Stomach (tissue), 8 donors: ENCODE measurements at regions not wholly inside any gene's neighbourhood (a gene's known extent, or its start where the extent isn't known, plus 50 kb on each side); places are given as distances from the start of the nearest gene placed in this dataset.

ENCODE experiments used
- DNase-seq, 2 donors: peaks; one replicate each; pipeline versions ENCODE4 v3.0.0 to v3.0.0-alpha.2; 2013 to 2019
- H3K27ac ChIP-seq, 5 donors: fragments of 200-600 bp in 4 of 5; sonication (generic) in 4 of 5; one replicate each; pipeline ENCODE4 v1.5.1; 2013 to 2019; ENCODE audit warnings: mild to moderate bottlenecking in 1 of 5, moderate library complexity in 1 of 5
- H3K27me3 ChIP-seq, 3 donors: fragments of 200-600 bp; sonication (generic); one replicate each; pipeline ENCODE4 v1.5.1; 2017 to 2019; ENCODE audit warnings: mixed run types in 1 of 3
- H3K36me3 ChIP-seq, 4 donors: fragments of 200-600 bp; sonication (generic); 1 replicate in 3 of 4; 2 replicates in 1 of 4; pipeline ENCODE4 v1.5.1; 2016 to 2019
- H3K4me1 ChIP-seq, 4 donors: fragments of 200-600 bp; sonication (generic); one replicate each; pipeline ENCODE4 v1.5.1; 2016 to 2019
- H3K4me3 ChIP-seq, 4 donors: fragments of 200-600 bp; sonication (generic) in 3 of 4; one replicate each; pipeline ENCODE4 v1.5.1; 2016 to 2019; ENCODE audit warnings: mild to moderate bottlenecking in 1 of 4
- H3K9me3 ChIP-seq, 4 donors: fragments of 200-600 bp; sonication (generic); one replicate each; pipeline ENCODE4 v1.5.1; 2016 to 2019
- CTCF ChIP-seq, 7 experiments: fragments of 450-650 bp in 4 of 7; fragments of 200-600 bp in 3 of 7; sonication (generic) in 3 of 7; IDR thresholded peaks; one replicate each; pipeline ENCODE4 v1.5.1; 2016 to 2019; ENCODE audit warnings: antibody characterized with exemption in 7 of 7, control low read depth in 2 of 7, mild to moderate bottlenecking in 1 of 7
- EP300 ChIP-seq: sonication (generic); formaldehyde crosslinking; IDR thresholded peaks from one replicate; pipeline ENCODE4 v1.6.1; 2017; ENCODE audit warnings: antibody characterized with exemption
- POLR2A ChIP-seq, 4 donors: fragments of 450-650 bp; IDR thresholded peaks; one replicate each; pipeline ENCODE4 v1.6.1; 2016; ENCODE audit warnings: antibody characterized with exemption in 4 of 4, control low read depth in 2 of 4, mild to moderate bottlenecking in 1 of 4, moderate library complexity in 1 of 4
- POLR2AphosphoS5 ChIP-seq, 3 donors: sonication (generic); formaldehyde crosslinking; IDR thresholded peaks; one replicate each; pipeline ENCODE4 v1.6.1; 2016; ENCODE audit warnings: antibody characterized with exemption in 3 of 3
- WGBS, 5 donors: extraction: QIAGEN DNeasy Blood & Tissue Kit in 3 of 5; methylation state at CpG; one replicate each; pipeline versions ENCODE4 v1.1.5 to v1.1.7; 2013 to 2018; 5-methylcytosine and 5-hydroxymethylcytosine counted together
- intact Hi-C: fragments of 100-400 bp; cut with DNase I; formaldehyde crosslinking; loops from one replicate; pipeline ENCODE4 v1.15.1; 2023; ENCODE audit warnings: low total_unique reads
- donor health status: healthy with polysubstance abuse.
- donor health status: Bipolar disorder and iron deficiency.
- donor health status: healthy.

DNA sequence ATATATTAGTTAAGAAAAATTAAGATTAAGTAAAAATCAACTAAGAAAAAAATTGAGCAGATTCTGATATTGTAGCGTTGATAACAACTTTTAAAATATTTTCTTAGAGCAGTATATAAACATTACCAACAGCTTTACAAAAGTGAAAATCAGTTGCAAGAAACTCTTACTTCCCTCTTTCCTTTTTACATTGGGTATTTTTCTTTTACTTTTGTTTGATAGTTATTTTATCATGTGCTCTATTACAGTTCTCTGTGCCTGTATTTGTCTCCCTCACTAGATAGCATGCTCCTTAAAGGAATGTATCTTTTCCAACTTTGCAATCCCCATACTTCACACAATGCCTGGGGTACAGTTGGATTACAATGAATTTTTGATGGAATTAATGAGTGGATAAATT, 87.5 kb upstream of the P3H2 start:
- 52 to 86% (median 66%) methylated on average over 1 of the region's 1 CpG for WGBS, 5 donors
- no peaks in the 10 kb centered on the region for H3K27me3 ChIP-seq
- no peak overlapping the region for H3K4me3 ChIP-seq
- no peaks in the 10 kb centered on the region for H3K9me3 ChIP-seq
- no peak for TF ChIP-seq CTCF (IDR thresholded peaks at IDR 0.05)
- TF ChIP-seq POLR2AphosphoS5 (IDR thresholded peaks at IDR 0.05) = no peak
- no peak for TF ChIP-seq EP300
- TF ChIP-seq POLR2A (IDR thresholded peaks at IDR 0.05) = no peak
- intact Hi-C loops = loop anchor here (5.0 kb wide), 1 partner anchor 241 kb away; no protein-coding TSS in a partner anchor
- H3K27ac ChIP-seq = no peak overlapping the region
- H3K36me3 ChIP-seq = no peaks in the 10 kb centered on the region
- no peak for DNase-seq
- no peaks in the 10 kb centered on the region for H3K4me1 ChIP-seq

DNA sequence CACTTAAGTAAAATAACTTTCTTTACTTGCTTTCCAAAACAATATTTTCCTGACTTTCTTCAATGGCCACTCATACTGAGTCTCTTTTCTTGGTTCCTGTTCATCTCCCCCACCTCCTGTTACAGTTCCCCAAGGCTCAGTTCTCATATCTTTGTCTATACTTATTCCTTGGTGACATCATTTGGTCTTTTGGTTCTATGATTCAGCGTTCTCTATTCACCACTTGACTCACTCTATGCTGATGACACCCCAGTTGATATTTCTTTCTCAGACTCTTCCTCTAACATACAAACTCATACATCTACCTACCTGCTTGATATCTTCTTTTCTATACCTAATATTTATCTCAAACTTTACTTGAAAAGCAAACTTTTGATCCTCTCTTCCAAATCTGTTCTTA, 85.0 kb upstream of the P3H2 start:
- no peaks in the 10 kb centered on the region for H3K36me3 ChIP-seq
- WGBS, 5 donors = 66 to 85% (median 79%) methylated on average over 1 of the region's 1 CpG
- H3K27me3 ChIP-seq = no peaks in the 10 kb centered on the region
- H3K4me1 ChIP-seq = peaks cover 0 to 10% (median 4%) of the 10 kb centered on the region in 4 donors
- no peaks in the 10 kb centered on the region for H3K9me3 ChIP-seq
- no peak overlapping the region for H3K4me3 ChIP-seq
- TF ChIP-seq POLR2A (IDR thresholded peaks at IDR 0.05) (no peak), CTCF (IDR thresholded peaks at IDR 0.05) (no peak), EP300 (no peak), POLR2AphosphoS5 (IDR thresholded peaks at IDR 0.05) (no peak)
- intact Hi-C loops = loop anchor here (5.0 kb wide), 1 partner anchor 238 kb away; no protein-coding TSS in a partner anchor
- no peak for DNase-seq
- no peak overlapping the region for H3K27ac ChIP-seq

DNA sequence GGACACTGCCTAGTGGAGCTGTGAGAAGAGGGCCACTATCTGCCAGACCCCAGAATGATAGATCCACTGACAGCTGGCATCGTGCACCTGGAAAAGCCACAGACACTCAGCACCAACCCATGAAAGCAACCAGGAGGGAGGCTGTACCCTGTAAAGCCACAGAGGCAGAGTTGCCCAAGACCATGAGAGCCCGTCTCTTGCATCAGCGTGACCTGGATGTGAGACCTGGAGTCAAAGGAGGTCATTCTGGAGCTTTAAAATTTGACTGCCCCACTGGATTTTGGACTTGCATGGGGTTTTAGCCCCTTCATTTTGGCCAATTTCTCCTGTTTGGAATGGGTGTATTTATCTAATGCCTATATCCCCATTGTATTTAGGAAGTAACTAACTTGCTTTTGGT, 83.5 kb upstream of the P3H2 start:
- WGBS, 5 donors = 89 to 98% (median 95%) methylated on average over 3 of the region's 3 CpGs
- H3K4me3 ChIP-seq = no peak overlapping the region
- no peak for DNase-seq
- no peak for TF ChIP-seq POLR2AphosphoS5 (IDR thresholded peaks at IDR 0.05)
- TF ChIP-seq EP300 = no peak
- no peak for TF ChIP-seq CTCF (IDR thresholded peaks at IDR 0.05)
- TF ChIP-seq POLR2A (IDR thresholded peaks at IDR 0.05) = no peak
- no peaks in the 10 kb centered on the region for H3K36me3 ChIP-seq
- H3K4me1 ChIP-seq = peaks cover 0 to 10% (median 4%) of the 10 kb centered on the region in 4 donors
- no peaks in the 10 kb centered on the region for H3K9me3 ChIP-seq
- no peaks in the 10 kb centered on the region for H3K27me3 ChIP-seq
- intact Hi-C loops = no loop called here
- no peak overlapping the region for H3K27ac ChIP-seq

DNA sequence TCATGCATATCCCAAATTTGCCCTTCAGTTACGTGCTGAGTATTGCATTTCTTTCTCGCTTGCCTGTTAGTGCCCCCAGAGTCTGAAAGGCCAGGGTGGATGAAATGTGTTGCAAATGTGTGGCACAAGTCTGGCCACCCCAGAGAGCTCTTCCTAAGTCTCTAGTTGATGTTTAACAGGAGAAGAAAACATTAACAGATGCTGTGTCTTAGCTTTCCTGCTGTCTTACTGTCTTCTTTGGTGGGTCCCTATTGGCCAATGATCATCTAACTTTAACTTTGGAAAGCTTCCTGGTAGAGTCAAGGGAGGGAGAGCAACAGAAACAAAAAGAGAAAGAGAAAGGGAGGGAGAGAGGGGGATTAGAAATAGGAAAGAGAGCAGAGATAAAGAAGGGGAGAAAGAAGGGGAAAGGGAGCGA, 76.7 kb upstream of the P3H2 start:
- Histone ChIP-seq H3K9me3 (no peaks in the 10 kb centered on the region), H3K27ac (no peak overlapping the region), H3K4me1 (peaks cover 0 to 19% (median 4%) of the 10 kb centered on the region in 4 donors), H3K36me3 (no peaks in the 10 kb centered on the region), H3K4me3 (no peak overlapping the region), H3K27me3 (no peaks in the 10 kb centered on the region)
- 83 to 88% (median 86%) methylated on average over 3 of the region's 3 CpGs for WGBS, 5 donors
- DNase-seq = peak in 1 of 2 donors; percentile 20
- intact Hi-C loops = no loop called here
- no peak for TF ChIP-seq POLR2A (IDR thresholded peaks at IDR 0.05)
- TF ChIP-seq CTCF (IDR thresholded peaks at IDR 0.05) = no peak
- TF ChIP-seq POLR2AphosphoS5 (IDR thresholded peaks at IDR 0.05) = no peak
- TF ChIP-seq EP300 = no peak
